ENCODE measurements at regions not wholly inside any gene's neighbourhood (a gene's known extent, or its start where the extent isn't known, plus 50 kb on each side); places are given as distances from the start of the nearest gene placed in this dataset.

DNA sequence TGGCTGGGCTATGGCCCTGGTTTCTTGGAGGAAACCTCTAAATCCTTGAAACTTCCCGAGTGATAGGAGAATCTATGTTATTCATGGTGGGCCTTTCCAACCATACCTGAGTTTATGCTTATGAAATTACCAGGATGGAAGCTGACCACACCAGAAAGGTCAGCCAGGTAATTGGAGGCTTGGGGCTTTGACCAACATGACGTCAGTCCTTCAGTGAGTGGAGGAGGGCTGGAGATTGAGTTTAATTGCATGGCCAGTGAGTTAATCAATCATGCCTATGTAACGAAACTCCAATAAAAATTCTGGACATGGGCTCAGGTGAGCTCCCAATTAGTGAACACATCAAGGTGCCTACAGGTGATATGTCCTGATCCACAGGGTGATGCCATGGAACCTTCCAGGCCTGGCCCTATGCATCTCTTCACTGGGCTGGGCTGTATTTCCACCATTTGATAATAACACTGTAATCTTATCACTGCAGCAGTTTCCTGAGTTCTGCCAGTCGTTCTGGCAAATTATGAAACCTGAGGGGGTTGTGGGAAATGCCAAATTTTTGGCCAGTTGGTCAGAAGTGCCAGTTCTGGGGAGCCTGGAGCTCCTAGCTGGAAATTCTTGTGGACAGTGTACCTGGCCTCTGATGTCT lies 106.5 kb downstream of the CDH26 start:
- Histone ChIP-seq H3K36me3 (replicated peaks) (no peaks in the 10 kb centered on the region), H3K4me3 (ENCODE audit: low read depth, low read length) (no peak overlapping the region), H3K27me3 (replicated peaks) (no peaks in the 10 kb centered on the region), H3K27ac (no peak overlapping the region)
- TF ChIP-seq, protein P1, sequence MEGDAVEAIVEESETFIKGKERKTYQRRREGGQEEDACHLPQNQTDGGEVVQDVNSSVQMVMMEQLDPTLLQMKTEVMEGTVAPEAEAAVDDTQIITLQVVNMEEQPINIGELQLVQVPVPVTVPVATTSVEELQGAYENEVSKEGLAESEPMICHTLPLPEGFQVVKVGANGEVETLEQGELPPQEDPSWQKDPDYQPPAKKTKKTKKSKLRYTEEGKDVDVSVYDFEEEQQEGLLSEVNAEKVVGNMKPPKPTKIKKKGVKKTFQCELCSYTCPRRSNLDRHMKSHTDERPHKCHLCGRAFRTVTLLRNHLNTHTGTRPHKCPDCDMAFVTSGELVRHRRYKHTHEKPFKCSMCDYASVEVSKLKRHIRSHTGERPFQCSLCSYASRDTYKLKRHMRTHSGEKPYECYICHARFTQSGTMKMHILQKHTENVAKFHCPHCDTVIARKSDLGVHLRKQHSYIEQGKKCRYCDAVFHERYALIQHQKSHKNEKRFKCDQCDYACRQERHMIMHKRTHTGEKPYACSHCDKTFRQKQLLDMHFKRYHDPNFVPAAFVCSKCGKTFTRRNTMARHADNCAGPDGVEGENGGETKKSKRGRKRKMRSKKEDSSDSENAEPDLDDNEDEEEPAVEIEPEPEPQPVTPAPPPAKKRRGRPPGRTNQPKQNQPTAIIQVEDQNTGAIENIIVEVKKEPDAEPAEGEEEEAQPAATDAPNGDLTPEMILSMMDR (IDR thresholded peaks at IDR 0.05; ENCODE audit: low read depth, low read length, missing control alignments): no peak
- no peak for DNase-seq
- in situ Hi-C loops (cut with HindIII; ENCODE audit: low pct_ligation_motif_present, low sequenced_read_pairs): no loop called here

DNA sequence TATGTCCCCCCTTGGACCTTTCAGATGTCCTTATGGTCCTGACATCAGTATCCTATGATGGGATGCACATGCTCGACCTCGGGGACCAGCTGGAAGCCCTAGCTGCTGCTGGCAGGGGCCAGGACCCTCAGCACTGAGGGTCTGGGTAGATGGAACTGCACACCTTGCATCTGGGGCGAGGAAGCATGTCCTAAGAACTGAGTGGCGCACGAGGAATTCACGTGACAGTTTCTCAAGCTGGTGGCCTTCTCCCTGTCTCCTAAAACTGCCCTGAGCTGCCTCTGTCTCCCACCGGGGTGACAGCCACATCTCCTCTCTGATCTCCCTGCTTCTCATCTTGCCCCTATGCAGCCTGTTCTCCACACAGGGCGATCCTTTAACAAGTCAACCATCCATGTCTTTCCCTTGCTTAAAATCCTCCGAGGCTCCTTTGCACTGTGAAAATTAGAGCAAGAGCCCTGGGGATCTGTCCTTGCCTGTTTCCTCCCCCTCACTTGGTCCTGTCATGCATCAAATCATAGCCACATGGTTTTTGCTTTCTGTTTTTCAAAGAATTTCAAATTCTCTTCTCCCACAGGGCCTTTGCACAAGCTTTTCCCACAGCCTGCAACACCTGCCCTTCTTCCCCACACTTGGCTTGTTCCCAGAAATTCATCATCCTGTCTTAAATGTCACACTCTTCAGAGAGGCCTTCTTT lies 107.7 kb downstream of the CDH26 start:
- H3K27ac ChIP-seq: no peak overlapping the region
- TF ChIP-seq, protein P1 (IDR thresholded peaks at IDR 0.05; ENCODE audit: low read depth, low read length, missing control alignments): no peak
- in situ Hi-C loops (cut with HindIII; ENCODE audit: low pct_ligation_motif_present, low sequenced_read_pairs): no loop called here
- no peaks in the 10 kb centered on the region for H3K36me3 ChIP-seq (replicated peaks)
- H3K27me3 ChIP-seq (replicated peaks): no peaks in the 10 kb centered on the region
- no peak overlapping the region for H3K4me3 ChIP-seq (ENCODE audit: low read depth, low read length)
- DNase-seq: no peak

DNA sequence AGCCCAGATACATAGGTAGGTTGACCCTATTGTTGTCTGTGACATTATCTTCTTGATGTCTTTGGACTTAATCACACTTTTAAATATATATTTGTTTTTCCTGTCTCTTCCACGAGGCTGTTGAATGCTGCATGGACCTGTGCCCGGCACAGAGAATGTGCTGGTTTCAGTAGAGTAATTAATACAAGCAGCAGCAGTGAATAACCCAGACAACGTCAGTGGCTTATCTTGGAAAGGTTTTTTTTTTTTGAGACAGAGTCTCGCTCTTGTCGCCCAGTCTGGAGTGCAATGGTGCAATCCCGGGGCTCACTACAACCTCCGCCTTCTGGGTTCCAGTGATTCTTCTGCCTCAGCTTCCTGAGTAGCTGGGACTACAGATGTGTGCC lies 108.2 kb downstream of the CDH26 start:
- in situ Hi-C loops (cut with HindIII; ENCODE audit: low pct_ligation_motif_present, low sequenced_read_pairs): no loop called here
- TF ChIP-seq, protein P1 (IDR thresholded peaks at IDR 0.05; ENCODE audit: low read depth, low read length, missing control alignments): no peak
- Histone ChIP-seq H3K36me3 (replicated peaks) (no peaks in the 10 kb centered on the region), H3K27ac (no peak overlapping the region), H3K27me3 (replicated peaks) (no peaks in the 10 kb centered on the region), H3K4me3 (ENCODE audit: low read depth, low read length) (no peak overlapping the region)
- DNase-seq: no peak

DNA sequence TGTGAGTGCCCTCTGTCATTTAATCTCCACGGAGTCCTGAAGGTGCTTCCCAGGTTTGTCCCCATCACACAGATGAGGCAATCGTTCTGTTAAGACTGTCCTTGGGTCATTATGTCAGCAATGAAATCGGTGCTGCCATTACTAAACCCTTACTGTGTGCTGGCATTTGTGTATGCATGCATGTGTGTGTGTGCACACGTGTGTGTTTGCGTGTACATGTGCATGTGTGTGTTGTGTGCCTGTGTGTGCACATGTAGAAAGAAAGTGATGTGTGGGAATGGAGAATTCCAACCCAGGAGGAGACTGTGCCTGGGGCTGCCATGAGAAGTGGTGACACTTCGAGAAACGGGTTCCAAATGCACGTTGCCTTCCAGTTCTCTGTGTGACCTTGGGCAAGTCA lies 110.3 kb downstream of the CDH26 start:
- H3K36me3 ChIP-seq (replicated peaks): no peaks in the 10 kb centered on the region
- no peak overlapping the region for H3K4me3 ChIP-seq (ENCODE audit: low read depth, low read length)
- no peak for DNase-seq
- TF ChIP-seq, protein P1 (IDR thresholded peaks at IDR 0.05; ENCODE audit: low read depth, low read length, missing control alignments): no peak
- H3K27ac ChIP-seq: no peak overlapping the region
- no peaks in the 10 kb centered on the region for H3K27me3 ChIP-seq (replicated peaks)
- in situ Hi-C loops (cut with HindIII; ENCODE audit: low pct_ligation_motif_present, low sequenced_read_pairs): no loop called here

DNA sequence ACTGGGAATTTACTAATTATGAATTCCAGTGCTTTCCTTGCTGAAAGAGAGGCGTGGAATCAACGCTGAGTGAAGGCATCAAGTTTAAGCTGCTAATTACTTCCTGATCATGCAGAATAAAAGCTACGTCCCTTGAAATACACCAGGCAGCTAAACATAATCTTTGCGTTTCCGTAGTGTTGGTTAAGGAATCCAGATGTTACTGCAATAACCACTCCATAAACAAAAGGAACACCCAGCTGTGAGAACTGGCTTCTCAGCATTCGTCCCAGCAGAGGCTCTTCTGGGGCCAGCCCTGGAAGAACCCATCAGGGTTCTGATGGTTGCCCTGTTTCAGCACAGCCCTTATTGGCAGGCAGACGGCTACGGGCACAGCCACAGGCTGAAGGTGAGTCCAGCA lies 111.4 kb downstream of the CDH26 start:
- in situ Hi-C loops (cut with HindIII; ENCODE audit: low pct_ligation_motif_present, low sequenced_read_pairs): no loop called here
- H3K27ac ChIP-seq: no peak overlapping the region
- TF ChIP-seq, protein P1 (IDR thresholded peaks at IDR 0.05; ENCODE audit: low read depth, low read length, missing control alignments): no peak
- no peak overlapping the region for H3K4me3 ChIP-seq (ENCODE audit: low read depth, low read length)
- no peaks in the 10 kb centered on the region for H3K27me3 ChIP-seq (replicated peaks)
- no peaks in the 10 kb centered on the region for H3K36me3 ChIP-seq (replicated peaks)
- no peak for DNase-seq
